ENCODE measurements at regions not wholly inside any gene's neighbourhood (a gene's known extent, or its start where the extent isn't known, plus 50 kb on each side); places are given as distances from the start of the nearest gene placed in this dataset.
"Not testable (repeated sequence)": the region's sequence is repeated elsewhere in the genome, so short reads cannot be mapped to it uniquely, and the experiment has no call there.

- TF ChIP-seq POLR2A (IDR thresholded peaks at IDR 0.05) (no peak), CTCF (IDR thresholded peaks at IDR 0.05) (no peak)
- H3K27me3 ChIP-seq, result no peaks in the 10 kb centered on the region
- no peak for DNase-seq
Observed at GRCh38 chr5:108536321-108536720, 154.4 kb upstream of the FBXL17 start.

GRCh38 chr5:108532129-108532445 lies 150.2 kb upstream of the FBXL17 start:
- H3K9me3 ChIP-seq; H3K27me3 ChIP-seq; H3K4me1 ChIP-seq; H3K27ac ChIP-seq; H3K4me3 ChIP-seq; H3K36me3 ChIP-seq; intact Hi-C loops (cut with DNase I; ENCODE audit: low total_unique reads); DNase-seq: not testable (repeated sequence)

More at GRCh38 chr5:108536321-108536720, 154.4 kb upstream of the FBXL17 start:
- no peak overlapping the region for H3K27ac ChIP-seq
- no peaks in the 10 kb centered on the region for H3K36me3 ChIP-seq
- H3K9me3 ChIP-seq, result no peaks in the 10 kb centered on the region
- no peak overlapping the region for H3K4me3 ChIP-seq
- intact Hi-C loops (cut with DNase I; ENCODE audit: low total_unique reads), result no loop called here
- no peaks in the 10 kb centered on the region for H3K4me1 ChIP-seq

- TF ChIP-seq POLR2A (IDR thresholded peaks at IDR 0.05) (no peak), CTCF (IDR thresholded peaks at IDR 0.05) (no peak)
- Histone ChIP-seq H3K27ac (no peak overlapping the region), H3K4me1 (no peaks in the 10 kb centered on the region), H3K9me3 (no peaks in the 10 kb centered on the region), H3K36me3 (no peaks in the 10 kb centered on the region), H3K4me3 (no peak overlapping the region), H3K27me3 (no peaks in the 10 kb centered on the region)
- intact Hi-C loops (cut with DNase I; ENCODE audit: low total_unique reads), result no loop called here
- no peak for DNase-seq
Observed at GRCh38 chr5:108531367-108532128, 149.7 kb upstream of the FBXL17 start.

- no peaks in the 10 kb centered on the region for H3K36me3 ChIP-seq
- H3K27me3 ChIP-seq, result no peaks in the 10 kb centered on the region
- no peaks in the 10 kb centered on the region for H3K9me3 ChIP-seq
- H3K27ac ChIP-seq, result no peak overlapping the region
- no peaks in the 10 kb centered on the region for H3K4me1 ChIP-seq
- H3K4me3 ChIP-seq, result no peak overlapping the region
- no peak for DNase-seq
- no peak for TF ChIP-seq POLR2A (IDR thresholded peaks at IDR 0.05)
- no peak for TF ChIP-seq CTCF (IDR thresholded peaks at IDR 0.05)
- intact Hi-C loops (cut with DNase I; ENCODE audit: low total_unique reads), result no loop called here
Observed at GRCh38 chr5:108530706-108531105, 148.8 kb upstream of the FBXL17 start.

GRCh38 chr5:108529381-108529780 lies 147.5 kb upstream of the FBXL17 start:
- Histone ChIP-seq H3K27me3 (no peaks in the 10 kb centered on the region), H3K4me3 (no peak overlapping the region), H3K27ac (no peak overlapping the region), H3K4me1 (no peaks in the 10 kb centered on the region), H3K9me3 (no peaks in the 10 kb centered on the region), H3K36me3 (no peaks in the 10 kb centered on the region)
- no peak for DNase-seq
- intact Hi-C loops (cut with DNase I; ENCODE audit: low total_unique reads), result no loop called here
- TF ChIP-seq CTCF (IDR thresholded peaks at IDR 0.05) (no peak), POLR2A (IDR thresholded peaks at IDR 0.05) (no peak)

- Histone ChIP-seq H3K9me3 (no peaks in the 10 kb centered on the region), H3K27ac (no peak overlapping the region), H3K36me3 (no peaks in the 10 kb centered on the region), H3K4me3 (no peak overlapping the region), H3K4me1 (no peaks in the 10 kb centered on the region), H3K27me3 (no peaks in the 10 kb centered on the region)
- intact Hi-C loops (cut with DNase I; ENCODE audit: low total_unique reads), result no loop called here
- DNase-seq, result no peak
- TF ChIP-seq POLR2A (IDR thresholded peaks at IDR 0.05) (no peak), CTCF (IDR thresholded peaks at IDR 0.05) (no peak)
Observed at GRCh38 chr5:108528655-108529054, 146.8 kb upstream of the FBXL17 start.
